AML-193 (cell line): ENCODE measurements at regions not wholly inside any gene's neighbourhood (a gene's known extent, or its start where the extent isn't known, plus 50 kb on each side); places are given as distances from the start of the nearest gene placed in this dataset.
"Not testable (repeated sequence)": the region's sequence is repeated elsewhere in the genome, so short reads cannot be mapped to it uniquely, and the experiment has no call there.

Experiments used
- DNase-seq, 2 experiments: peaks; one replicate each; lab custom pipeline; 2025; lab: John Stamatoyannopoulos, UW

DNA sequence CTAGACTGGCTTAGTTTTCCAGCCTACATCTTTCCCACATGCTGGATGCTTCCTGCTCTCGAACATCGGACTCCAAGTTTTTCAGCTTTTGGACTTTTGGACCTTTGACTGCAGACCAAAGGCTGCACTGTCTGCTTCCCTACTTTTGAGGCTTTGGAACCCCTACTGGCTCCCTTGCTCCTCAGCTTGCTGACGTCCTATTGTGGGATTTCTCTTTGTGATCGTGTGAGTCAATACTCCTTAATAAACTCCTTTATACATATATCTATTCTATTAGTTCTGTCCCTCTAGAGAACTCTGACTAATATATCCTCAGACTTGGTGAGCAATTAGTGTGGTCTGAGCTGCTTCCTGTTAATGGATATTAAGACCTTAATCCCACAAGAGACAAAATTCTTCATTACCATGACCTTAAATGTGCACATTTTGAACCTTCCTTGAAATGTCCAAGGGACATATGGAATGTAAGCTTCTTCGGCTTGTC, 752.9 kb downstream of the CDH18 start:
- no peak for DNase-seq

DNA sequence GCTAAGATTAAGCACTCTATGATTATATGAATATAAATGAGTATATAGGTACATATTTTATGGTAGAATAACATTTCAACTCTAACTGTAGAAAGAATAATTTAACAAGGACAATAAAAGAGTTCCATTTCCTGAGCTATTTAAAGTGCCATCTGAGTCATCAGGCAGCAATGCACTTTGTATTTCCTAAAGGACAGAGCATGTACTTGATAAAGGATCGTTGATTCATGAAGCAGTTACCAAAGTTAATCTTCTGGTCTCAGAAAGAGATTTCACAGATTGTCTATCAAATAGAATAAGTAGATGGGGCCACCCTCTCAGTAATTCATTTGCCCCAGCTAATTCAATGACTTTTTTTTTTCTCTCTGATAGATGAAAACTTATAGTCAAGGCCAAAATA, 747.8 kb downstream of the CDH18 start:
- no peak for DNase-seq

DNA sequence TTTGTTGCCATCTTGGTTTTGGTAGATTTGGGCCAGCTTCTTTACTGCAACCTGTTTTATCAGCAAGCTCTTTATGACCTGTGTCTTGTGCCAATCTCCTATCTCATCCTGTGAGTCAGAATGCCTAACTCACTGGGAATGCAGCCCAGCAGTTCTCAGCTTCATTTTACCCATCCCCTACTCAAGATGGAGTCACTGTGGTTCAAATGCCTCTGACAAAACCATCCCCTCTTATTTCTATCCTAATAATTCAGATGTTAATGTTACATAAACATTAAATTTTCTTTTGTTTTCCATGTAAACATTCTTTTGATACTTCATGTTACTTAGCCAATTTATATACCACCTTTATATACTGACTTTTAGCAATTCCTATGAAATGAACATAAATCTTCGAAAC, 746.3 kb downstream of the CDH18 start:
- no peak for DNase-seq

DNA sequence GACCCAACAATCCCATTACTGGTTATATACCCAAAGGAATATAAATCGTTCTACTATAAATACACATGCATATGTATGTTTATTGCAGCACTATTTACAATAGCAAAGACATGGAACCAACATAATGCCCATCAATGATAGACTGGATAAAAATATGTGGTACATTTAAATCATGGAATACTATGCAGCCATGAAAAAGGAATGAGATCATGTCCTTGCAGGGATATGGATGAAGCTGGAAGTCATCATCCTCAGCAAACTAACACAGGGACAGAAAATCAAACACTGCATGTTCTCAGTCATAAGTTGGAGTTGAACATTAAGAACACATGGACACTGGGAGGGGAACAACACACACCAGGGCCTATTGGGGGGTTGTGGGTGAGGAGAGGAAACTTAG, 741.8 kb downstream of the CDH18 start:
- not testable (repeated sequence) for DNase-seq

DNA sequence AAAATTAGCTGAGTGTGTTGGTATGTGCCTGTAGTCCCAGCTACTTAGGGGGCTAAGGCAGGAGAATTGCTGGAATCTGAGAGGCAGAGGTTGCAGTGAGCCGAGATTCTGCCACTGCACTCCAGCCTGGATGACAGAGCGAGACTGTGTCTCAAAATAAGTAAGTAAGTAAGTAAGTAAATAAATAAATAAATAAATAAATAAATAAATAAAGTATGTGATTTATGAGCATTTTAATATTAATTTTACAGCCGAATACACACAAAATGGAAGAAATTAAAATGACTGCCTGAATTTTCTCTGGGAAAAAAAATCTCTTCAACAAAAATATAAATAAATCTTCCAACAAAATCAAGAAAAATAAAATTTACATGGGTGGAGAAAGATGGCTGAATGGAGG, 740.7 kb downstream of the CDH18 start:
- DNase-seq, result no peak

DNA sequence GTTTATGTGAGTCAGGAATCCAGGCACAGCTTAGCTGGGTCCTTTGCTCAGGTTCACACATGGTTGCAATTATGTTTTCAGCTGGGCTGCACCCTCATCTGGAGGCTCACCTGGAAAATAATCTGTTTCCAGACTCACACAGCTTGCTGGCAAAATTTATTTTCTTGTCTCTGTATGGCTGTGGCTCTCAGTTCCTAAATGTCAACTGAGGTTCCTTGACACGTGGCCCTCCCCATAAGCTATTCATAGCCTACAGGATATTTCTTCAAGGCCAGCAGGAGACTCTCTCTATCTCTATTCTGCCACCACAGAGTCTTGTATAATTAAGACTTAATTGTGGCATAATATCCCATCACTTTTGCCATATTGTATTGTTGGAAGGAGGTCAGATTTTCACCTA, 732.0 kb downstream of the CDH18 start:
- DNase-seq, result no peak

DNA sequence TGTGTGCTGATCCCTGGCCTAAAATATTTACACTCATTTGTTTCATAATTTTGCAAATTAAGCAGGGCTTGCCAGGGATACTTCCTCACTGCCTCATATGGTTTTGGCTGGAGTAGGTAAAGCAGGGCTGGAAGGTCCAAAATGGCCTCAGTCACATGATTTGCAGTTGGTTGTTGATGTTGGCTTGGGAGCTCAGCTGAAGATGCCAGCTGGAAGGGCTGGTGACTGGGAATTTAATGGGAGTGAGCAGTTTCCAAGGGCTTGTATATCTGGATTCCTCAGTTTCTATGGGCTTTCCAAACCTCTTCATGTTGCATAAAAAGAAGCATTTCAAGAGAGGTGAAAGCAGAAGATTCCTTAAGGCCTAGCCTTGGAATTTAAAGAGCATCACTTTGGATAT, 729.3 kb downstream of the CDH18 start:
- no peak for DNase-seq

DNA sequence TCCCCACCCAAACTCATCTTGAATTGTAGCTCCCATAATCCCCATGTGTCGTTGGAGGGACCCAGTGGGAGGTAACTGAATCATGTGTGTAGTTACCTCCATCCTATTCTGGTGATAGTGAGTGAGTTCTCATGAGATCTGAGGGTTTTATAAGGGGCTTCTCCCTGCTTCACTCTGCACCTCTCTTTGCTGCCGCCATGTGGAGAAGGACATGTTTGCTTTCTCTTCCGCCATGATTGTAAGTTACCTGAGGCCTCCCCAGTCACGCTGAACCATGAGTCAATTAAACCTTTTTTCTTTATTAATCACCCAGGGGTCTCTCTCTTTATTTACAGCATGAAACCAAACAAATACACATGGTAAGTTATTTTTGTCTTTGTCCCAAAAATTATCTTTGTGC, 726.1 kb downstream of the CDH18 start:
- DNase-seq, result no peak

DNA sequence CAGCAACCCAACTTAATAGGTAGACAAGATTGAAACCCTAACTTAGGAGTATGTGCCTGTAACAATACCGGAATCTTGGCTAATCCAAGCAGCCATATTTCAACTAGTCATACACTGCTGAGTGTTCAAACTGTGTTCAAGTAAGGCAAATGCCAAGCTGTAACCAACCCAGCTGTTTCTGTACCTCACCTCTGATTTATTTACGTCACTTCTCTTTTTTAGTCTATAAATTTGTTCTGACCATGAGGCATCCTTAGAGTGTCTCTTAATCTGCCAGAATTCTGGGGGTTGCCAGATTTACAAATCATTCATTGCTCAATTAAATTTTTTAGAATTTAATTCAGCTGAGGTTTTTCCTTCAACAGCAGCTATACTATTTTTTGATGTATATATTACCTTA, 723.2 kb downstream of the CDH18 start:
- no peak for DNase-seq

DNA sequence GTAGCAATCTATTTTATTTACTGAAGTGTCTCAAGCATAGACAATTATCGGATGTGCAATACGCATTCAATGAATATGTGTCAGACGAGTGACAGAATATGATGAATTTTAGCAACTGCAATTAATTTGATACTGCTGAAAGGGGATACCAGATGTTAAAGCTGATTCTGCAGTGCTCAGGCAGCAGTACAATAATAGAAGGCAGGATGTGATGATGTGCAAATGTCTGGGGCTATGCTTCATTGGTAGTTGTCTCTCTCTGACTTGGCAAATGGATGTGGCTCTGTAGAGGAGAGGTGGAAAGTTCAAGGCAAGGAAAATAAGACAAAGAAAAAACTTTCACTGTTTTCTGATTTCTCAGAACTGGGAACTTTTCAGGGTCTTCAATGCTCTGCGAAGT, 721.2 kb downstream of the CDH18 start:
- DNase-seq, result no peak

DNA sequence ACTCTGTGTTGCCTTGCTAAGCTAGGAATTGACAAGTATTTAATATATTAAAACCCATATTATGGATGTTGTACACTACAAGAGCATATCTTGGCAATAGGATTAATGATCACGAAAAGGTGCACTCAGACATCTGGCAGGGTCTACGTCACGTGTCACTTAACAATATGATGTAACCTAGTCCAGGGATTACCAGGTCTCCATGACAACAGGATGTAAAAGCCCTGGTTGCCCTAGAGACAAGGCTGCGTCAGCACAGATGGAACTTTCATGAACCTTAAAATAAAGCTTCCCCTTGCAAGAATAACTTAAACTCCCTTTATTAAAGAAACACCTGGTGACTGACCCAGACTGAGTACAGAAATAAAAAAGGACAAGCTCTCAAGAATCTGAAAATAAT, 717.8 kb downstream of the CDH18 start:
- DNase-seq, result no peak

DNA sequence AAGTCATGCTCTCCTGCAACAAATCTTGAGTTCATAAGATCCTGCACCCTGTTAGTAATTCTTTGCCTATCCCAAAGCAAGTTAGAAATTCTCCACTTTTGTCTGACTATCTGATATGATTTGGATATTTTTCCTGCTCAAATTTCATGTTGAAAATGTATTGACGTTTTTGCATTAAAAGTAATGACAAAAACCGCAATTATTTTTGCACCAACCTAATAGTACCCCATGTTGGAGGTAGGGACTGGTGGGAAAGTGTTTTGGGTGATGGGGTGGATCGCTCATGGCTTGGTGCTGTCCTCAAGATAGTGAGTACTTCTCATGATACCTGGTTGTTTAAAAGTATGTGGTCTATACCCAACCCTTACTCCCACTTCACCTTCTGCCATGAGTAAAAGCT, 713.4 kb downstream of the CDH18 start:
- DNase-seq, result no peak

DNA sequence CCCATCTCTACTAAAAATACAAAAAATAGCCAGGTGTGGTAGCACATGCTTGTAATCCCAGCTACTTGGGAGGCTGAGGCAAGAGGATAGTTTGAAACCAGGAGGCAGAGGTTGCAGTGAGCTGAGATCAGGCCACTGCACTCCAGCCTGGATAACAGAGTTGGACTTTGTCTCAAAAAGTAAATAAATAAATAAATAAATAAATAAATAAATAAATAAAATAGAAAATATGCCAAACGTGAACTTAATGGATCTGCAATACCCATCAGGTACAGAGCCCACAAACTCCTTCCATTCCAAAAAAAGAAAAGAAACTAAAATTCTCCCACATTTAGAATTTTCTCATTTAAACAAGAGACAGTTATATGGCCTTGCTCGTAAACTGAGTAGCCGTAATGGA, 702.7 kb downstream of the CDH18 start:
- no peak for DNase-seq

DNA sequence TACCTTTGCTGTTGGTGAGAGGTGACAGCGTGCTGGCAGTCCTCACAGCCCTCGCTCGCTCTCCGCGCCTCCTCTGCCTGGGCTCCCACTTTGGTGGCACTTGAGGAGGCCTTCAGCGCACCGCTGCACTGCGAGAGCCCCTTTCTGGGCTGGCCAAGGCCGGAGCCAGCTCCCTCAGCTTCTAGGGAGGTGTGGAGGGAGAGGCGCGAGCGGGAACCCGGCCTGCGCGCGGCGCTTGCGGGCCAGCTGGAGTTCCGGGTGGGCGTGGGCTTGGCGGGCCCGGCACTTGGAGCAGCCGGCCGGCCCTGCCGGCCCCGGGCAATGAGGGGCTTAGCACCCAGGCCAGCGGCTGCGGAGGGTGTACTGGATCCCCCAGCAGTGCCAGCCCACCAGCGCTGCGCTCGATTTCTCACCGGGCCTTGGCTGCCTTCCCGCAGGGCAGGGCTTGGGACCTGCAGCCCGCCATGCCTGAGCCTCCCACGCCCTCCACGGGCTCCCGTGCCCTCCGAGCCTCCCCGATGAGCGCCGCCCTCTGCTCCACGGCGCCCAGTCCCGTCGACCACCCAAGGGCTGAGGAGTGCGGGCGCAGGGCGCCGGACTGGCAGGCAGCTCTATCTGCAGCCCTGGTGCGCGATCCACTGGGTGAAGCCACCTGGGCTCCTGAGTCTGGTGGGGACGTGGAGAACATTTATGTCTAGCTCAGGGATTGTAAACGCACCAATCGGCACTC, 700.3 kb downstream of the CDH18 start:
- not testable (repeated sequence) for DNase-seq

DNA sequence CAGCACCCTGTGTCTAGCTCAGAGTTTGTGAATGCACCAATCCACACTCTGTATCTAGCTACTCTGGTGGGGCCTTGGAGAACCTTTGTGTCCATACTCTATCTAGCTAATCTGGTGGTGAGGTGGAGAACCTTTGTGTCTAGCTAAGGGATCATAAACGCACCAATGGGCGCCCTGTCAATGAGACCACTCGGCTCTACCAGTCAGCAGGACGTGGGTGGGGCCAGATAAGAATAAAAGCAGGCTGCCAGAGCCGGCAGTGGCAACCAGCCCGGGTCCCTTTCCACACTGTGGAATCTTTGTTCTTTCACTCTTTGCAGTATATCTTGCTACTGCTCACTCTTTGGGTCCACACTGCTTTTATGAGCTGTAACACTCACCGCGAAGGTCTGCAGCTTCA, 699.7 kb downstream of the CDH18 start:
- DNase-seq, result not testable (repeated sequence)

DNA sequence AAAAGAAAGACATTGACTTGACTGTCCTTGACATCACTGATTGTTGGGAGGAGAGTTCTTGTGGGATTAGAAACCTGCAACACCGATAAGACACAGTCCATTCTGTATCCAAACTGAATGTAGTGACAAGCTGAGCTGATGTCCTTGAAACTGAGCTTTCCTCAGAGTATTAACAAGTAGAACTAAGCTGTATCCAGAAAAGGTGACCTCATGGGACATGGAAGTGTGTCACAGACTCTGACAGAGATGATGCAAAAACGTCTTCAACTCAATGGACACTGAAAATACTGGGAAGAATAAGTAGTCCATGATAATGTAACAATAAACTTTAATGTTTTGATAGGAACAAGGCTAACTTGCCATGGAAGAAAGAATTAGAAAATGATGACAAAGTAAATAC, 690.1 kb downstream of the CDH18 start:
- no peak for DNase-seq

DNA sequence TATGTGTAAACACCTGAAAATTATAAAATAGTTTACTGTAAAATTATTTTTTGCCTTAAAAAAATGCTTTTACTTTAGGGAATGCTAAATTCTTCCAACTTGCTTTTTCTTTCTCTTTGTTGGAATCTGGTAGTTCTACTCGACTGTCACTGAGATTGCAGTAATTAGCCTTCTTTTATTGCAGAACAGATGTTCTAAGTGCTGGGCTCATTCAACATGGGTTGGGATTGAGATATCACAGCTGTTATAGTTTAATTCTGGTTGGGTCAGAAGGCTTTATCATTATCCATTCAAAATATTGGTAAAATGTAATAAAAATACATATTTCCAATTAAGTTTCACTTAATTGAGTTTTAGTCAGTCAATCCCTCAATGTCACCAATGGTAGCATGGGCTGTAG, 686.7 kb downstream of the CDH18 start:
- no peak for DNase-seq

DNA sequence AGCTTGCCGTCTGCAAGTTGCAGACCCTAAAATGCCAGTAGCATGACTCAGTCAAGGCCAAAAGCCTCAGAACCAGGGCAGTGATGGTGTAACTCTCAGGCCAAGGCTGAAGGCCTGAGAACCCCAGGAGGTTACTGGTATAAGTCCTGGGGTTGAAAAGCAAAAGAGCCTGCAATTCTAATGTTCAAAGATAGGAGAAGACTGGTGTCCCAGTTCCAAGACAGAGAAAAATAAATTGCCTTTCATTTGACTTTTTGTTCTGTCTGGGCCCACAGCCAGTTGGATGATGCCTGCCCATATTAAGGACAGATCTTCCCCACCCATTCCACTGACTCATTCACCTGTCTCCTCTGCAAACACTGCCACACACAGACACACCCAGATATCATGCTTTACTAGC, 673.2 kb downstream of the CDH18 start:
- DNase-seq, result no peak

DNA sequence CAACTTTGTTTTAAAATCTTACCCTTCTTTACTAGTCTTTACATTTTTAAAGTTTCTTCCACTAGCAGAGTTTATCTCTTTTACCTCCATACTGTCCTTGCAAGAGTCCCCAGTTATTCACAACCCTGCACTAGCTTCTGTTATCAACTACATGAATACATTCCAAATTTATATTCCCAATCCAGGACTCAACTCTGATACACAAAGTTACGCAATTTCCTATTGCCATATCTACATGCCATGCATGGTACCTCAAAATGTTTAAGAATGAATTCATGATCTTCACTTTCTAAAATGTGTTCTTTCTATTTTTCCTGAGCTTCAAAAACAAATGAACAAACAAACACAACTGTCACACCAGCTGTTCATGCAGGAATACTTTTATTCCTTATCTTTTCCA, 668.7 kb downstream of the CDH18 start:
- DNase-seq, result no peak

DNA sequence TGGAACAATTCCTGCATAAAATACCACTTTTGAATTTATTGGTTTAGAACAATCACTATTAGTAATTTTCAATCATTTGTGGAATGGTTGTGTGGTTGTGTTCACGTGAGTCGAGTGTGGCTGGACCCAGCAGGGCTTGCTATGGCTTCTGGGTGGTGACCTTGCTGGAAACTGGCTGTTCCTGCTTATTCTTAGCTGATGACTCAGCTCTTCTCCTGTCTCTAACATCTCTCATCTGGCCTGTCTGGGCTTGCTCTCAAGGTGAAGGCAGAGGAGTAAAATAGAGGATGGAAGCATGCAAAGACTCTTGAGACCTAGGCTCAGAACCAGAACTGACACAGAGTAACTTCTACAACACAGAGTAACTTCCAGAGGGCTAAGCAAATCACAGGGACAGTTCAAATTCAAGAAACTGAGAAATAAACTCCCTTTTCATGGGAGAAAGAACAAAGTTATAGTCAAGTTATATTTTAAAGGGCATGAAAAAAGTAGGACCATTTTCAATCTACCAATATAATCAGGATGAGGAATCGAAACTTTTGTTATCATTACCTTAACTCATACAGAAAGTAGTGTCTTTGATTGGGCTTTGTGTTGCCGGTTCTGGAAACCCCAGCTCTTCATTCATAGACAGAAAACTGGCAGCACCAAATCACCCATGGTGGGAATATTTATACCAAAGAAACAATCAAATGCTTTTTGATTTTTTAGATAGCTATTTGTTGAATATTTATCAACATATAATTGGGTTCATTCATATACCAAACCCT, 665.1 kb downstream of the CDH18 start:
- DNase-seq, result no peak

DNA sequence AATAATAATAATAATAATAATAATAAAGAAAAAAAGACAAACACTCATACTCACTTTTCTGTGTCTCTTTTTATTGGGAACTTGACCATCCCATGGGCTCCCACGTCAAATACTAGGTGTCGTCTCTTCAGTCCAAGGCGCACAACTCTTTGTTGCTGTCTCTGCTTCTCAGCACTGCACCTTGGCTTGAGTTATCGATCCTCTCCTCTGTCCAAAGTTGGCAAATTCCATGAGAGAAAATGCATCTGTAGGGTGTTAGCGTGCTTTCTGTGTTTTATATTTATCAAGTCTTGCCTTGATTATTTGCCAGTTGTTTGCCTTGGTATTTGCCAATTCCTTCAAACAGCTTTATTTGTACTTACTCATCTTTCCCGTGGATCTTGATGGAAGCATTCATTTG, 653.7 kb downstream of the CDH18 start:
- DNase-seq, result no peak

DNA sequence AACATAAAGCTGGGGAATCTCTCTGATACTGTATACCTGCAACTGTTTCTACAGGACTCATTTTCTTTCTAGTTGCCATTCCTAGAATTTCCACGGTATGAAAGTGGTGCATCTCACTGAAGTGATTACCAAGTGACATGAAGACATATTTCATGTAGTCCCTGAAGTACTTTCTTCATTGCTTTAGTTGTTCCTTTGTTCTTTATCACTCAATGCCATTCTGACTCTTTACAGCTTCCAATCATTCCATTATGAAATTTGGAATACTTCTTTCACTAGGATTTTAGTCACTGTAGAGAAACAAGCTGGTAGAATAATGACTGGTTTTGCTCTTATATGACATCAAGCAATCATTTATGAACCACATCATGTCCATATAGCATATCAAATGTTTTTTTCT, 645.1 kb downstream of the CDH18 start:
- DNase-seq, result no peak

DNA sequence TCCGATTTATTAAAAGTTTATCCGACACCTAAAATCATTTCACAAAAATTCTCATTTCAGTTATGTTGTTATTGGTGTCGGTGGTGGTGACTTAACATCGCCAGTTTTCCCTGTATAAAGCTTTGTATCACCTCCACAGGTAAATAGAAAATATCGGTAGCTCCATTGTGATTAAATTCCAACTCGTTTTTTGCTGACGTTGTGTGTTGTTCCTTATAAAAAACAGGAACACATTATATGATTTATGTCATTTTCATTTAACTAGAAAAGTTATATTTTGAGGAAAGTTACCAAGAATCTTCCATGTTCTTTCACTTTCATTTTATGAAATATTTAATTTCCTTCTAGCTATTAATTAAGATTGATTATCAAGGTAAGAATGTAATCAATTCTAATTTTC, 635.9 kb downstream of the CDH18 start:
- no peak for DNase-seq

DNA sequence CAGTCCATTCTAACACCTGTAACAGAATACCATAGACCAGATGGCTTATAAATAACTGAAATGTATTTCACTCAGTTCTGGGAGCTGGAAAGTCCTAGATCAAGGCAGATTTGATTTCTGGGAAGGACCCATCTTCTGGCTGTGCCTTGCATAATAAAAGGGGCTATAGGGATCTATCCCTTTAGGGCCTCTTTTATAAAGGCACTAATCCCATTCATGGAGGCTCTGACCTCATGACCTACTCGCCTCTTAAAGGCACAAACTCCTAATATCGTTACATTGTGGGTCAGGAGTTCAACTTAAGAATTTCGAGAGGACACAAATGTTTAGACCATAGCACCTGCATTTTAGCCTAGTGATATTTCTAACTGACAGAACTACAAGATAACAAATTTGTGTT, 619.0 kb downstream of the CDH18 start:
- no peak for DNase-seq
